HepG2 (cell line): ENCODE measurements at regions not wholly inside any gene's neighbourhood (a gene's known extent, or its start where the extent isn't known, plus 50 kb on each side); places are given as distances from the start of the nearest gene placed in this dataset.

Experiments used
- ATAC-seq: fragments of 200-7000 bp; cut with Tn5 transposase; 3 replicates; pipeline ENCODE4 v1.9.1; 2020; ENCODE audit warnings: mild to moderate bottlenecking, moderate library complexity
- BruUV-seq: library from RNA; stranded (reverse); fragments of 400-500 nt; replicated peaks from 2 replicates; lab custom pipeline; 2021; lab: Mats Ljungman, UMichigan
- CTCF ChIA-PET: fragments of 300-600 bp; formaldehyde crosslinking; extraction: SDS; loops from one replicate; lab custom pipeline; 2021; ENCODE audit warnings: low total read pairs, inconsistent platforms, low intra/inter-chr PET ratio; lab: Yijun Ruan, JAX
- POLR2A ChIA-PET: fragments of 350-600 bp; sonication (Branson Sonifier 250); formaldehyde crosslinking; loops from one replicate; lab custom pipeline; 2020; ENCODE audit warnings: antibody characterized with exemption, inconsistent platforms; lab: Yijun Ruan, JAX
- DNase-seq: peaks from one replicate; pipeline ENCODE4 v3.0.0-alpha.2; 2015; ENCODE audit warnings: low spot score
- FAIRE-seq: peaks from 3 replicates; lab custom pipeline; 2011; peaks lifted over from hg19 to GRCh38; lab: Jason Lieb, UNC
- H2AFZ ChIP-seq: one replicate; pipeline ENCODE4 v1.6.1; 2011; ENCODE audit warnings: low read length, inconsistent platforms
- H3K27ac ChIP-seq: fragments of 300-600 bp; 3 replicates; pipeline ENCODE4 v1.8.0; 2011; ENCODE audit warnings: mixed run types, mild to moderate bottlenecking, mixed read lengths, low read length, inconsistent platforms; ENCODE audit not compliant: insufficient read depth; ENCODE audit errors: extremely low read length
- H3K27me3 ChIP-seq, 2 experiments: fragments of 200-600 bp in 1 of 2; 2 replicates in 1 of 2; 3 replicates in 1 of 2; pipeline versions ENCODE4 v1.6.0 to v1.8.0; 2011; ENCODE audit warnings: low read length in 2 of 2, mild to moderate bottlenecking in 2 of 2, moderate library complexity in 2 of 2, inconsistent platforms in 1 of 2; ENCODE audit not compliant: insufficient read depth in 2 of 2, control insufficient read depth in 1 of 2
- H3K36me3 ChIP-seq, 2 experiments: fragments of 200-600 bp in 1 of 2; replicated peaks in 1 of 2; 2 replicates in 1 of 2; 3 replicates in 1 of 2; pipeline versions ENCODE4 v1.5.1 to v1.8.0; 2011; ENCODE audit warnings: low read length in 2 of 2, inconsistent platforms in 1 of 2; ENCODE audit not compliant: insufficient read depth in 2 of 2, control insufficient read depth in 1 of 2
- H3K4me1 ChIP-seq: 2 replicates; pipeline ENCODE4 v1.5.1; 2012; ENCODE audit warnings: low read length, inconsistent platforms; ENCODE audit not compliant: insufficient read depth
- H3K4me2 ChIP-seq: 2 replicates; pipeline ENCODE4 v1.6.0; 2011; ENCODE audit warnings: low read depth, low read length, inconsistent platforms
- H3K4me3 ChIP-seq, 3 experiments: fragments of 200-600 bp in 1 of 3; sonication (generic), shearing (Covaris generic) in 1 of 3; replicated peaks in 1 of 3; 2 replicates each; pipeline ENCODE4 v1.5.1; 2011 to 2016; ENCODE audit warnings: low read length in 3 of 3, inconsistent platforms in 2 of 3, low read depth in 2 of 3, mild to moderate bottlenecking in 2 of 3, control low read depth in 1 of 3, mixed read lengths in 1 of 3; ENCODE audit not compliant: insufficient read depth in 1 of 3
- H3K79me2 ChIP-seq: one replicate; pipeline ENCODE4 v1.6.1; 2011; ENCODE audit warnings: low read length, inconsistent platforms; ENCODE audit not compliant: insufficient read depth
- H3K9ac ChIP-seq: 2 replicates; pipeline ENCODE4 v1.6.0; 2011; ENCODE audit warnings: mild to moderate bottlenecking, low read depth, low read length, inconsistent platforms; ENCODE audit not compliant: insufficient read depth
- H3K9me3 ChIP-seq: 2 replicates; pipeline ENCODE4 v1.5.1; 2012; ENCODE audit warnings: mild to moderate bottlenecking, low read length
- H4K20me1 ChIP-seq: 2 replicates; pipeline ENCODE4 v1.6.0; 2011; ENCODE audit warnings: inconsistent platforms, mild to moderate bottlenecking, low read length, moderate library complexity; ENCODE audit not compliant: insufficient read depth
- CENPBD1 ChIP-seq: sonication (generic); formaldehyde crosslinking; IDR thresholded peaks from 2 replicates; pipeline ENCODE4 v1.8.0; 2022; ENCODE audit warnings: missing genetic modification reagents, low read depth, mild to moderate bottlenecking, borderline replicate concordance
- HOXA9 ChIP-seq: sonication (generic); formaldehyde crosslinking; IDR thresholded peaks from 2 replicates; pipeline ENCODE4 v1.8.1; 2022; ENCODE audit warnings: missing genetic modification reagents, mild to moderate bottlenecking, moderate library complexity, borderline replicate concordance
- LCORL ChIP-seq, 2 experiments: fragments of 450-650 bp in 1 of 2; sonication (generic) in 1 of 2; formaldehyde crosslinking in 1 of 2; IDR thresholded peaks; 2 replicates each; pipeline versions ENCODE4 v1.5.0 to v1.6.1; 2017 to 2020; ENCODE audit warnings: antibody characterized with exemption in 1 of 2, missing genetic modification reagents in 1 of 2
- MAFF ChIP-seq: IDR thresholded peaks from 2 replicates; pipeline ENCODE4 v1.6.1; 2011; ENCODE audit warnings: low read depth, low read length, improper control_type of control experiment
- SMAD3 ChIP-seq: sonication (generic); formaldehyde crosslinking; IDR thresholded peaks from 2 replicates; pipeline ENCODE4 v1.4.0; 2020; ENCODE audit warnings: missing genetic modification reagents
- SMAD9 ChIP-seq: sonication (generic); formaldehyde crosslinking; IDR thresholded peaks from 2 replicates; pipeline ENCODE4 v1.5.1; 2020; ENCODE audit warnings: mild to moderate bottlenecking, missing genetic modification reagents
- ZC3H13 ChIP-seq: sonication (generic); formaldehyde crosslinking; IDR thresholded peaks from 2 replicates; pipeline ENCODE4 v1.8.1; 2023; ENCODE audit warnings: mild to moderate bottlenecking, missing genetic modification reagents, moderate library complexity
- ZNF17 ChIP-seq: sonication (generic); formaldehyde crosslinking; IDR thresholded peaks from 2 replicates; pipeline ENCODE4 v1.5.0; 2020; ENCODE audit warnings: mild to moderate bottlenecking, missing genetic modification reagents
- ZNF326 ChIP-seq: sonication (generic); formaldehyde crosslinking; IDR thresholded peaks from 2 replicates; pipeline ENCODE4 v1.4.0; 2020; ENCODE audit warnings: missing genetic modification reagents, borderline replicate concordance
- ZNF451 ChIP-seq: sonication (generic); formaldehyde crosslinking; IDR thresholded peaks from 2 replicates; pipeline ENCODE4 v1.5.0; 2020; ENCODE audit warnings: mild to moderate bottlenecking, missing genetic modification reagents
- ZNF557 ChIP-seq: sonication (generic); formaldehyde crosslinking; IDR thresholded peaks from 2 replicates; pipeline ENCODE4 v1.4.0; 2020; ENCODE audit warnings: missing genetic modification reagents
- ZNF841 ChIP-seq: sonication (generic); formaldehyde crosslinking; IDR thresholded peaks from 2 replicates; pipeline ENCODE4 v1.8.1; 2023; ENCODE audit warnings: missing genetic modification reagents, borderline replicate concordance
- ZSCAN31 ChIP-seq: sonication (generic); formaldehyde crosslinking; IDR thresholded peaks from 2 replicates; pipeline ENCODE4 v1.5.0; 2020; ENCODE audit warnings: low read depth, mild to moderate bottlenecking, missing genetic modification reagents
- WGBS: methylation state at CpG from one replicate; pipeline ENCODE4 v1.1.6; 2017; ENCODE audit warnings: low lambda C conversion rate; 5-methylcytosine and 5-hydroxymethylcytosine counted together
- in situ Hi-C: cut with HindIII; loops from 2 replicates; pipeline ENCODE4 v1.10.0; 2017; ENCODE audit warnings: low pct_unique_long_range_greater_than_20kb; ENCODE audit not compliant: extremely low pct_ligation_motif_present
- intact Hi-C: fragments of 100-400 bp; cut with micrococcal nuclease; formaldehyde crosslinking; loops from one replicate; pipeline ENCODE4 v1.10.0; 2022; ENCODE audit not compliant: unreplicated experiment

- H3K79me2 ChIP-seq = no peaks in the 10 kb centered on the region
- TF ChIP-seq LCORL (IDR thresholded peaks at IDR 0.05) (no peak), LCORL (CRISPR knock-in tag; IDR thresholded peaks at IDR 0.05) (no peak), SMAD9 (CRISPR knock-in tag) (no peak), ZNF326 (no peak), HOXA9 (CRISPR knock-in tag) (no peak), ZC3H13 (no peak), SMAD3 (CRISPR knock-in tag) (no peak), CENPBD1 (CRISPR knock-in tag) (no peak), ZNF557 (CRISPR knock-in tag) (no peak), MAFF (no peak), ZNF841 (no peak), ZSCAN31 (CRISPR knock-in tag) (no peak), ZNF17 (CRISPR knock-in tag) (no peak), ZNF451 (CRISPR knock-in tag) (no peak)
- H3K4me2 ChIP-seq = no peak overlapping the region
- no peak overlapping the region for H3K9ac ChIP-seq
- H3K27ac ChIP-seq = no peak overlapping the region
- FAIRE-seq (no peak), DNase-seq (no peak), ATAC-seq (no peak)
- no peaks in the 10 kb centered on the region for H3K36me3 ChIP-seq
- H3K9me3 ChIP-seq = no peaks in the 10 kb centered on the region
- ChIA-PET CTCF (no interaction called here), POLR2A (no interaction called here)
- intact Hi-C loops (no loop called here), in situ Hi-C loops (no loop called here)
- BruUV-seq = no TSS peak
- H4K20me1 ChIP-seq = no peaks in the 10 kb centered on the region
- H2AFZ ChIP-seq = no peak overlapping the region
- 19% methylated on average over 2 of the region's 2 CpGs for WGBS
- no peaks in the 10 kb centered on the region for H3K4me1 ChIP-seq
- H3K27me3 ChIP-seq = no peaks in the 10 kb centered on the region
- H3K4me3 ChIP-seq = no peak overlapping the region
Observed at GRCh38 chr7:41219276-41219675, 483.6 kb downstream of the INHBA start.
